Thyroid gland (tissue), 4 donors: ENCODE measurements at regions not wholly inside any gene's neighbourhood (a gene's known extent, or its start where the extent isn't known, plus 50 kb on each side); places are given as distances from the start of the nearest gene placed in this dataset.

Source experiments
- DNase-seq, 2 donors: peaks; one replicate each; pipeline ENCODE4 v3.0.0-alpha.2; 2019
- H3K27ac ChIP-seq, 3 donors: fragments of 200-600 bp; sonication (generic); 1 replicate in 2 of 3; 2 replicates in 1 of 3; pipeline ENCODE4 v1.5.1; 2016 to 2019; ENCODE audit warnings: mild to moderate bottlenecking in 1 of 3, moderate library complexity in 1 of 3
- H3K27me3 ChIP-seq: fragments of 200-600 bp; sonication (generic); one replicate; pipeline ENCODE4 v1.5.1; 2019
- H3K36me3 ChIP-seq, 2 donors: fragments of 200-600 bp; sonication (generic); one replicate each; pipeline ENCODE4 v1.5.1; 2016 to 2019
- H3K4me1 ChIP-seq, 2 donors: fragments of 200-600 bp; sonication (generic); one replicate each; pipeline ENCODE4 v1.5.1; 2017 to 2019
- H3K4me3 ChIP-seq, 3 donors: fragments of 200-600 bp; sonication (generic); replicated peaks in 1 of 3; 1 replicate in 2 of 3; 2 replicates in 1 of 3; pipeline ENCODE4 v1.5.1; 2016; ENCODE audit warnings: mild to moderate bottlenecking in 1 of 3
- H3K9me3 ChIP-seq: fragments of 200-600 bp; sonication (generic); one replicate; pipeline ENCODE4 v1.5.1; 2017
- CTCF ChIP-seq, 6 experiments: fragments of 200-600 bp in 3 of 6; fragments of 450-650 bp in 3 of 6; sonication (generic) in 3 of 6; IDR thresholded peaks; one replicate each; pipeline ENCODE4 v1.5.1; 2016 to 2019; ENCODE audit warnings: antibody characterized with exemption in 6 of 6, mild to moderate bottlenecking in 2 of 6, inconsistent platforms in 1 of 6, moderate library complexity in 1 of 6
- POLR2A ChIP-seq, 2 donors: fragments of 450-650 bp; IDR thresholded peaks; one replicate each; pipeline ENCODE4 v1.6.1; 2017; ENCODE audit warnings: antibody characterized with exemption in 2 of 2, mild to moderate bottlenecking in 2 of 2, moderate library complexity in 1 of 2
- WGBS, 2 donors: methylation state at CpG; one replicate each; pipeline ENCODE4 v1.1.5; 2017; 5-methylcytosine and 5-hydroxymethylcytosine counted together
- intact Hi-C: fragments of 100-400 bp; cut with DNase I; formaldehyde crosslinking; loops from one replicate; pipeline ENCODE4 v1.15.1; 2023

GRCh38 chr2:236811062-236811656 lies 241.5 kb downstream of the ACKR3 start:
- WGBS, 2 donors, result 56 to 59% methylated on average over 4 of the region's 4 CpGs
- no peaks in the 10 kb centered on the region for H3K9me3 ChIP-seq
- peaks cover 14 to 20% of the 10 kb centered on the region in 2 donors for H3K4me1 ChIP-seq
- TF ChIP-seq POLR2A (IDR thresholded peaks at IDR 0.05) (no peak), CTCF (IDR thresholded peaks at IDR 0.05) (no peak)
- no peak for DNase-seq
- H3K27me3 ChIP-seq, result no peaks in the 10 kb centered on the region
- intact Hi-C loops, result no loop called here
- H3K4me3 ChIP-seq, result no peak overlapping the region
- peak overlapping the region; percentile 0 to 58 (median 23) for H3K27ac ChIP-seq
- no peaks in the 10 kb centered on the region for H3K36me3 ChIP-seq

GRCh38 chr2:236813766-236814165 lies 244.1 kb downstream of the ACKR3 start:
- Histone ChIP-seq H3K36me3 (no peaks in the 10 kb centered on the region), H3K4me1 (peaks cover 15 to 22% of the 10 kb centered on the region in 2 donors), H3K4me3 (no peak overlapping the region), H3K9me3 (no peaks in the 10 kb centered on the region), H3K27ac (peak overlapping the region; percentile 60 to 73 (median 66)), H3K27me3 (no peaks in the 10 kb centered on the region)
- TF ChIP-seq POLR2A (IDR thresholded peaks at IDR 0.05) (no peak), CTCF (IDR thresholded peaks at IDR 0.05) (no peak)
- intact Hi-C loops, result no loop called here
- WGBS, 2 donors, result 39 to 43% methylated on average over 4 of the region's 4 CpGs
- DNase-seq, result peak; percentile 50 to 57

DNA sequence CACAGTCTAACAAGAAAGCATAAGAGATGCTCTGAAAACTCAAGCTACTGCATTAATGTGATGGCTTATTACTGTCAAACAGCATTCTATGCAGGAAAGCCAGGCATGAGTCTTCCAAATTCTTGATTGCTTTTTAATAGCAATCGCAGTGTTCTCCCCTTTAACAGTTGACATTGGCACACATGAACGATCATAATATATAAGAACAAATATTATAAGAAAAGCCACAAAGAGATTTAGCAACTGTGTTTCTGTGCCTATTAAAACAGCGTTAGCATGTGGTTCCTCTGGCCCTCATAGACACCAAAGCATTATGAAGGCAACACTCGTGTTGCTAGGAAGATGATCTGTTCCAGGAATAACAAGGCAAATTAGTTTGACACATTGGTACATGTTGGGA lies 245.0 kb downstream of the ACKR3 start:
- WGBS, 2 donors, result 80 to 92% methylated on average over 4 of the region's 4 CpGs
- no peak for DNase-seq
- no peak overlapping the region for H3K27ac ChIP-seq
- TF ChIP-seq CTCF (IDR thresholded peaks at IDR 0.05) (no peak), POLR2A (IDR thresholded peaks at IDR 0.05) (no peak)
- H3K36me3 ChIP-seq, result no peaks in the 10 kb centered on the region
- H3K4me1 ChIP-seq, result peaks cover 21 to 29% of the 10 kb centered on the region in 2 donors
- intact Hi-C loops, result no loop called here
- no peak overlapping the region for H3K4me3 ChIP-seq
- no peaks in the 10 kb centered on the region for H3K27me3 ChIP-seq
- H3K9me3 ChIP-seq, result no peaks in the 10 kb centered on the region

- H3K4me1 ChIP-seq, result peaks cover 29 to 34% of the 10 kb centered on the region in 2 donors
- WGBS, 2 donors, result 93 to 100% methylated on average over 6 to 8 of the region's 8 CpGs
- H3K27me3 ChIP-seq, result no peaks in the 10 kb centered on the region
- intact Hi-C loops, result no loop called here
- no peak overlapping the region for H3K27ac ChIP-seq
- H3K4me3 ChIP-seq, result no peak overlapping the region
- TF ChIP-seq POLR2A (IDR thresholded peaks at IDR 0.05) (no peak), CTCF (IDR thresholded peaks at IDR 0.05) (no peak)
- H3K36me3 ChIP-seq, result no peaks in the 10 kb centered on the region
- no peak for DNase-seq
- no peaks in the 10 kb centered on the region for H3K9me3 ChIP-seq
These were observed 246.1 kb downstream of the ACKR3 start for GRCh38 chr2:236815746-236816145.

- intact Hi-C loops, result no loop called here
- TF ChIP-seq CTCF (IDR thresholded peaks at IDR 0.05), result no peak
- TF ChIP-seq POLR2A (IDR thresholded peaks at IDR 0.05), result no peak
- Histone ChIP-seq H3K36me3 (no peaks in the 10 kb centered on the region), H3K4me1 (peaks cover 29 to 30% of the 10 kb centered on the region in 2 donors), H3K27me3 (no peaks in the 10 kb centered on the region), H3K27ac (no peak overlapping the region), H3K9me3 (no peaks in the 10 kb centered on the region), H3K4me3 (no peak overlapping the region)
- 95 to 98% methylated on average over 14 to 21 of the region's 24 CpGs for WGBS, 2 donors
- no peak for DNase-seq
These were observed 246.9 kb downstream of the ACKR3 start for GRCh38 chr2:236816197-236817170.
